WERI-Rb-1 (cell line): ENCODE measurements at regions not wholly inside any gene's neighbourhood (a gene's known extent, or its start where the extent isn't known, plus 50 kb on each side); places are given as distances from the start of the nearest gene placed in this dataset.

Experiments used
- DNase-seq: peaks from one replicate; pipeline ENCODE4 v3.0.0-alpha.2; 2020
- H3K27ac ChIP-seq: fragments of 250-450 bp; sonication (Bioruptor Pico); 2 replicates; pipeline ENCODE4 v1.5.1; 2020; ENCODE audit warnings: mild to moderate bottlenecking, moderate library complexity
- H3K27me3 ChIP-seq: fragments of 250-450 bp; sonication (Bioruptor Pico); 2 replicates; pipeline ENCODE4 v1.5.1; 2021; ENCODE audit warnings: mild to moderate bottlenecking, low read depth, moderate library complexity; ENCODE audit not compliant: insufficient read depth, severe bottlenecking
- H3K36me3 ChIP-seq: fragments of 250-450 bp; sonication (Bioruptor Pico); 2 replicates; pipeline ENCODE4 v1.5.1; 2020; ENCODE audit warnings: mild to moderate bottlenecking, moderate library complexity
- H3K4me3 ChIP-seq: 2 replicates; pipeline ENCODE4 v1.5.1; 2011; ENCODE audit warnings: low read depth, mild to moderate bottlenecking, control low read depth, low read length
- H3K9me3 ChIP-seq: fragments of 250-450 bp; sonication (Bioruptor Pico); 2 replicates; pipeline ENCODE4 v1.5.1; 2021; ENCODE audit warnings: mild to moderate bottlenecking, moderate library complexity; ENCODE audit not compliant: severe bottlenecking
- TF ChIP-seq, protein P1 (sequence below): IDR thresholded peaks from 2 replicates; pipeline ENCODE4 v1.5.1; 2011; ENCODE audit warnings: low read depth, mild to moderate bottlenecking, control low read depth, inconsistent platforms, low read length

DNA sequence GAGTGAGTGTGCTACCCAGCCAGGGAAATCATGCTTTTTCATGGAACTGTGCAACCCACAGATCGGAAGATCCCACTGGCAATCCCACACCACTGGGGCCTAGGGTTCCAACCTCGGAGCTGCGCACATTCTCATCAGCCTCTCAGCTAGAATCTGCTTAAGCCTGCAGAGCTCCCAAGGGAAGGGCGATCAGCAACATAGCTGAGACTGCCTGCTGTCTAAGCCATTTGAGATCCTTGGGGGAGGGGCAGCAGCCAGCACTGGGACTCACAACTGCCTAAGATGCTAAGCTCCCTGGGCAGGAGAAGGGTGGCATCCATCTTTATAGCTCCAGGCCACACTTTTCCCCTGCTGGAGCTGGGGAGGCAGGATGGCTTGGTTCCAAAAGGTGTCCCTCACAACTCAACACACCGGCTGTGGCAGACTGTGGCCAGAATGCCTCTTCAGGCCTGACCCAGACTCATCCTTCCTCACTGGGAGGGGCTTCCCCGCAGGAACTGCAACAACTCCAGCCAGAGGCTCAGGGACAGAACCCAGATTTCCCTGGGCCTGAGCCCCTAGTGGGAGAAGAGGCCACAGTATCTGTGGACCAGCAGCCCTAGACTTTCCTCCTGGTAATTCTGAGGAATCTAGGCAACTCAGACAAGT lies 1133.3 kb upstream of the PIK3C3 start:
- Histone ChIP-seq H3K36me3 (no peaks in the 10 kb centered on the region), H3K27me3 (no peaks in the 10 kb centered on the region), H3K4me3 (no peak overlapping the region), H3K27ac (peak overlapping the region; percentile 16; the same call in 1 of the 2 replicates), H3K9me3 (no peaks in the 10 kb centered on the region)
- TF ChIP-seq, protein P1, sequence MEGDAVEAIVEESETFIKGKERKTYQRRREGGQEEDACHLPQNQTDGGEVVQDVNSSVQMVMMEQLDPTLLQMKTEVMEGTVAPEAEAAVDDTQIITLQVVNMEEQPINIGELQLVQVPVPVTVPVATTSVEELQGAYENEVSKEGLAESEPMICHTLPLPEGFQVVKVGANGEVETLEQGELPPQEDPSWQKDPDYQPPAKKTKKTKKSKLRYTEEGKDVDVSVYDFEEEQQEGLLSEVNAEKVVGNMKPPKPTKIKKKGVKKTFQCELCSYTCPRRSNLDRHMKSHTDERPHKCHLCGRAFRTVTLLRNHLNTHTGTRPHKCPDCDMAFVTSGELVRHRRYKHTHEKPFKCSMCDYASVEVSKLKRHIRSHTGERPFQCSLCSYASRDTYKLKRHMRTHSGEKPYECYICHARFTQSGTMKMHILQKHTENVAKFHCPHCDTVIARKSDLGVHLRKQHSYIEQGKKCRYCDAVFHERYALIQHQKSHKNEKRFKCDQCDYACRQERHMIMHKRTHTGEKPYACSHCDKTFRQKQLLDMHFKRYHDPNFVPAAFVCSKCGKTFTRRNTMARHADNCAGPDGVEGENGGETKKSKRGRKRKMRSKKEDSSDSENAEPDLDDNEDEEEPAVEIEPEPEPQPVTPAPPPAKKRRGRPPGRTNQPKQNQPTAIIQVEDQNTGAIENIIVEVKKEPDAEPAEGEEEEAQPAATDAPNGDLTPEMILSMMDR = no peak
- DNase-seq = peak; percentile 95

DNA sequence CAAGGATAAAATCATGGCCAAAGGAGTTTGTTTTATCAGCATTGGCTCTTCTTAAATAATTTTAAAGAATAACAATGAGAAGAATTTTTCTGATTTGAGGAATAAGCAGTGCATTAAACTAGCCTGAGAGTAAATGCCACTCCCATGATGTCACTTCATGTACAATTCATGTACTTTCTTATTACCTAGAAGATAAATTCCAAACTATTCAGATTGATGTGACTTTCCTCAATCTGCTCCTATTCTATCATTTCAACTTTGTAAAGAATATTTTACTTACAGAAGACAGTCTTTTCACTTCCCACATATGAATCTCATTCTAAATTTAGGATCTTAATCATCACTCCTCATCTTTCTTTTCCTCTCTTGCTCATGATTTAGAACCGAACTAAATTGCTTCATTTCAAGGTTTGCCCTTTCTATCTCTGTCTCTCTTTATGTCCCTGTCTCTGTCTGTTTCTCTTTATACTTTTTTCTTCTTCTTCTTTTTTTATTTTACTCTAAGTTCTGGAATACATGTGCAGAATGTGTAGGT lies 1142.0 kb upstream of the PIK3C3 start:
- TF ChIP-seq, protein P1 = no peak
- no peak for DNase-seq
- Histone ChIP-seq H3K4me3 (no peak overlapping the region), H3K36me3 (no peaks in the 10 kb centered on the region), H3K9me3 (no peaks in the 10 kb centered on the region), H3K27ac (no peak overlapping the region), H3K27me3 (no peaks in the 10 kb centered on the region)

DNA sequence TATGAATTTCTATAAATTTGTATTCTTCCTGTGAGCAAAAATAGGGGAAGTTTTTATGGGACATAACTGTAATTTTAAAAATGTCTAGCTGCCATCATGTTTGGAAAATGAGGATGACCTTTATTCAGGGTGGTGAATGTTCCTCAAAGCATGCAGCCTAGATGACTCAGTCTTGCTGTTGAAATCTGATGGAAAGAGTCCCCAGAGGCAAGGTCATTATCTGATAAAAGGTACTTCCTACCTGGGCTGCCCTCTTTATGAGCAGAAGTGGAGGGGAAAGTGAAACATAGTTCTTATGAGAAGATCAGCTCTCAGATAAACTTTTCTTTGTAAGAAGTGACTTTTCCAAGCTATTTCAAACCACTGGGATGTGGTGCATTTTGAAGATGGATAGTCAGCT lies 1144.7 kb upstream of the PIK3C3 start:
- H3K36me3 ChIP-seq = no peaks in the 10 kb centered on the region
- H3K9me3 ChIP-seq = no peaks in the 10 kb centered on the region
- TF ChIP-seq, protein P1 = no peak
- DNase-seq = no peak
- H3K27me3 ChIP-seq = no peaks in the 10 kb centered on the region
- H3K27ac ChIP-seq = no peak overlapping the region
- no peak overlapping the region for H3K4me3 ChIP-seq

DNA sequence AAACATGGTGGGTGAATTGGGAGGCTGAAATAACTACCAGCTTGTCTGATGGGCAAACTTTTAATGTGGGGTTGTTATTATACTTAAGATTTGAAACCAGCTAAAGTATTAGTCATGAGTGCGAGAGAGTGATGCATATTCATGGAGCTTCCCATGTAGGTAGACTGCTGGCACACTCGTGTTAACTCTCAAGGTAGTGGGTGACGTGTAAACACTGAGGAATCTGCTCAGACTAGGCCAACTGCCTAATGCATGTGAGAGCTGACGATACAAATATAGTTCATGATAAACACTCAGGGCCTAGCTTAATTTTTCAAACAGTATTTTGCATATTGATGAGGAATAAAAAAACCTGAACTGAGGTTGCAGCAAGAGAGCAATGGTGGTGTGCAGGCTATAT lies 1165.7 kb upstream of the PIK3C3 start:
- Histone ChIP-seq H3K27ac (no peak overlapping the region), H3K4me3 (no peak overlapping the region), H3K9me3 (no peaks in the 10 kb centered on the region), H3K27me3 (no peaks in the 10 kb centered on the region), H3K36me3 (no peaks in the 10 kb centered on the region)
- TF ChIP-seq, protein P1 = no peak
- DNase-seq = no peak

DNA sequence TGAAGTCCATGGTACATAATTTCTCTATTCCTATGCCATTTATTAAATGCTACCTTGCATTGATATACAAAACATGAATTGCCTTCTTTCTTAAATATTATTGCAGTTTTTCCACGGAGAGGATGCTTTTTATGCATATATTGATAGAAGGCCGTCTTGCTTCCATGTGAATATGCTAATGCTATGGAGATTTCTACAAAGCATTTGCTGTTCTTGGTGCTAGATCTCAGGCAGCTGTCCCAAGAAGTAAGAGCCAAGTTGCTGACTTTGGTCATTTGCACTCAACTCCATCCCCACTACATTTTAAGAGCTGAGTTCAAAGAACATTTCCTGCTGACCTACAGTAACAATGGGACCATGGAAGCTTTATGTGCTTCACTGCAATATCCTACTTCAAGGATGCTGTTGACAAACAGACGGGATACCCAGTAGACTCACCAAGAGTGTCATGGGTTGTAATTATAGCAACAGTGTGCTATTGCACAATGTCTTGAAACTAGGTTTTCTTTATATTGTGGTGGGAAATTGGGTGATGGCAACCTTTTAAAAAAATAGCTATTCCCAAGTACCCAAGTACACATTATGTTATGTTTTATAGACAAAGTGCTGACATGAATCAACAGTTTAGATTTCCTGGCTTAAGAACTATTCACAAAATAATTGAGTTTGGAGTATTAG lies 1172.4 kb upstream of the PIK3C3 start:
- no peak overlapping the region for H3K4me3 ChIP-seq
- no peaks in the 10 kb centered on the region for H3K27me3 ChIP-seq
- TF ChIP-seq, protein P1 = no peak
- no peaks in the 10 kb centered on the region for H3K36me3 ChIP-seq
- no peak overlapping the region for H3K27ac ChIP-seq
- H3K9me3 ChIP-seq = no peaks in the 10 kb centered on the region
- DNase-seq = no peak
